Breast epithelium (tissue), 4 donors: ENCODE measurements at regions not wholly inside any gene's neighbourhood (a gene's known extent, or its start where the extent isn't known, plus 50 kb on each side); places are given as distances from the start of the nearest gene placed in this dataset.

Experiments used
- DNase-seq, 2 donors: peaks; one replicate each; pipeline ENCODE4 v3.0.0-alpha.2; 2019; ENCODE audit warnings: low spot score in 2 of 2
- H3K27ac ChIP-seq, 2 donors: fragments of 200-600 bp; sonication (generic) in 1 of 2; one replicate each; pipeline ENCODE4 v1.5.1; 2016 to 2019; ENCODE audit warnings: mild to moderate bottlenecking in 1 of 2
- H3K27me3 ChIP-seq, 2 donors: fragments of 200-600 bp; sonication (generic) in 1 of 2; one replicate each; pipeline versions ENCODE4 v1.5.1 to v1.6.0; 2017 to 2019; ENCODE audit warnings: control low read depth in 1 of 2, mild to moderate bottlenecking in 1 of 2
- H3K36me3 ChIP-seq: fragments of 200-600 bp; one replicate; pipeline ENCODE4 v1.5.1; 2019
- H3K4me1 ChIP-seq, 2 donors: fragments of 200-600 bp; sonication (generic); one replicate each; pipeline ENCODE4 v1.5.1; 2016 to 2019; ENCODE audit warnings: control low read depth in 1 of 2
- H3K4me3 ChIP-seq, 3 donors: fragments of 200-600 bp; sonication (generic); 1 replicate in 2 of 3; 2 replicates in 1 of 3; pipeline ENCODE4 v1.5.1; 2016 to 2019; ENCODE audit warnings: mild to moderate bottlenecking in 3 of 3, moderate library complexity in 2 of 3
- H3K9me3 ChIP-seq, 2 donors: fragments of 200-600 bp; sonication (generic) in 1 of 2; one replicate each; pipeline ENCODE4 v1.5.1; 2016 to 2019; ENCODE audit warnings: control low read depth in 1 of 2
- POLR2A ChIP-seq: fragments of 450-650 bp; IDR thresholded peaks from one replicate; pipeline ENCODE4 v1.6.1; 2016; ENCODE audit warnings: antibody characterized with exemption, mild to moderate bottlenecking, moderate library complexity
- POLR2AphosphoS5 ChIP-seq, 3 donors: sonication (generic); formaldehyde crosslinking; IDR thresholded peaks; one replicate each; pipeline ENCODE4 v1.6.1; 2017; ENCODE audit warnings: antibody characterized with exemption in 3 of 3
- intact Hi-C: fragments of 100-400 bp; cut with DNase I; formaldehyde crosslinking; loops from one replicate; pipeline ENCODE4 v1.15.1; 2023; ENCODE audit warnings: low total_unique reads
- TF ChIP-seq, protein P1 (sequence below), 3 donors: fragments of 450-650 bp; IDR thresholded peaks; one replicate each; pipeline ENCODE4 v1.5.1; 2016 to 2017; ENCODE audit warnings: antibody characterized with exemption in 3 of 3, mild to moderate bottlenecking in 3 of 3, moderate library complexity in 3 of 3

DNA sequence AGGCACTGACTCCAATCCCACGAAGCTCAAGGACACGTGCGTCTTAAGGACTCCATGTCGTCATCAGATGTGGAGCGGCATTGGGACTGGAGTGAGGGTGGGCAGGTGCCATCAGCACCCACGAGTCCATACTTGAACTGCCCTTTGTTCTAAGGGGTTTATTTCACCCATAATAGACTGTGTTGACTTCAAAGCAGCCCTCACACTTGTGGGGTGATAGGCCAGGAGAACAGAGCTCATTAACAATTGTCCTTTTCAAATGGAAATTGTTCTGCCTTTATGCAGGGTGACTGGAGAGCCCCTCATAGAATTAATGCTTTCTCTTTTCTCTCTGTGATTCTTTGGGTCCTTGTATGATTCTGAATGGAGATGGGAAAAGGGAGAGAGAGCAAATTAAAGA, 376.9 kb upstream of the MGMT start:
- no peak overlapping the region for H3K4me3 ChIP-seq
- intact Hi-C loops, result no loop called here

DNA sequence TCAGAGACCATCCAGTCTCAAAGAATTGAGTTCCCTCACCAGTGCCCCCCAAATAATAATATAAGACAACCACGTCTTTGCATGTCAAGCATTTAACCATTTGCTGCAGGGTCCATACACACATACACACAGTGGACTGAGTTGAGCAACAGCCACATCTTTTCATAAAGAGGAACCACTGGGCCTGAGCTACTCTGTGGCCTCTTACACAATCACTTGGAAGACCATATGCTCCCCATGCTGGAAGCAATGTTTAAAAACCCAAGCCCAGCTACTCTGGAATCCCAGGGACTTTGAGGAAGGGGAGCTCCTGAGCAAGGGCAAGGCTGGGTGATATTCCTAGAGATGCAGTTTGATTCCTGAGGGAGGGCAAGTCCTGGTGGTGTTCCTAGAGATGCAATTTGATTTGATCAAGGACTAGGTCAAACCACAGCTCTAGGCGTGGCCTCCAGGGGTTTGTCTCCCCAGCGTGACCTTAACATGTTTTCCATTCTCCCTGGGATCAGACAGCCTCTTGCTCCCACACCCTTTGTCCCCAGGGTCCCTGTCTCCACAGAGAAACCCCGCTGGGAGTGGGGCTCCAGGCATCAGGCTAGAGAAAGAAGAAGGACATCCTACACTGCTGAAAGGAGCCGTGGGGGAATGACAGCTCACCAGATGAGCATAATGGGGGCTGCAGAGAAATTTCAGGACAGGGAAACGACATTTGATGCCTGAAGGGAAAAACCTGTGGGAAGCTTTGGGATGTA, 376.2 kb upstream of the MGMT start:
- H3K27me3 ChIP-seq, result no peaks in the 10 kb centered on the region
- DNase-seq, result no peak
- H3K9me3 ChIP-seq, result no peaks in the 10 kb centered on the region
- intact Hi-C loops, result no loop called here
- no peaks in the 10 kb centered on the region for H3K36me3 ChIP-seq
- TF ChIP-seq POLR2AphosphoS5 (IDR thresholded peaks at IDR 0.05) (no peak), POLR2A (no peak)
- TF ChIP-seq, protein P1, sequence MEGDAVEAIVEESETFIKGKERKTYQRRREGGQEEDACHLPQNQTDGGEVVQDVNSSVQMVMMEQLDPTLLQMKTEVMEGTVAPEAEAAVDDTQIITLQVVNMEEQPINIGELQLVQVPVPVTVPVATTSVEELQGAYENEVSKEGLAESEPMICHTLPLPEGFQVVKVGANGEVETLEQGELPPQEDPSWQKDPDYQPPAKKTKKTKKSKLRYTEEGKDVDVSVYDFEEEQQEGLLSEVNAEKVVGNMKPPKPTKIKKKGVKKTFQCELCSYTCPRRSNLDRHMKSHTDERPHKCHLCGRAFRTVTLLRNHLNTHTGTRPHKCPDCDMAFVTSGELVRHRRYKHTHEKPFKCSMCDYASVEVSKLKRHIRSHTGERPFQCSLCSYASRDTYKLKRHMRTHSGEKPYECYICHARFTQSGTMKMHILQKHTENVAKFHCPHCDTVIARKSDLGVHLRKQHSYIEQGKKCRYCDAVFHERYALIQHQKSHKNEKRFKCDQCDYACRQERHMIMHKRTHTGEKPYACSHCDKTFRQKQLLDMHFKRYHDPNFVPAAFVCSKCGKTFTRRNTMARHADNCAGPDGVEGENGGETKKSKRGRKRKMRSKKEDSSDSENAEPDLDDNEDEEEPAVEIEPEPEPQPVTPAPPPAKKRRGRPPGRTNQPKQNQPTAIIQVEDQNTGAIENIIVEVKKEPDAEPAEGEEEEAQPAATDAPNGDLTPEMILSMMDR (IDR thresholded peaks at IDR 0.05), result no peak
- no peak overlapping the region for H3K27ac ChIP-seq
- H3K4me1 ChIP-seq, result no peaks in the 10 kb centered on the region
- no peak overlapping the region for H3K4me3 ChIP-seq

More for the DNA sequence above, 376.9 kb upstream of the MGMT start:
- Histone ChIP-seq H3K4me1 (no peaks in the 10 kb centered on the region), H3K27ac (no peak overlapping the region), H3K36me3 (no peaks in the 10 kb centered on the region), H3K9me3 (peaks cover 0 to under 1% of the 10 kb centered on the region in 2 donors), H3K27me3 (no peaks in the 10 kb centered on the region)
- DNase-seq, result no peak
- TF ChIP-seq, protein P1 (IDR thresholded peaks at IDR 0.05), result no peak
- TF ChIP-seq POLR2A, result no peak
- TF ChIP-seq POLR2AphosphoS5 (IDR thresholded peaks at IDR 0.05), result no peak

DNA sequence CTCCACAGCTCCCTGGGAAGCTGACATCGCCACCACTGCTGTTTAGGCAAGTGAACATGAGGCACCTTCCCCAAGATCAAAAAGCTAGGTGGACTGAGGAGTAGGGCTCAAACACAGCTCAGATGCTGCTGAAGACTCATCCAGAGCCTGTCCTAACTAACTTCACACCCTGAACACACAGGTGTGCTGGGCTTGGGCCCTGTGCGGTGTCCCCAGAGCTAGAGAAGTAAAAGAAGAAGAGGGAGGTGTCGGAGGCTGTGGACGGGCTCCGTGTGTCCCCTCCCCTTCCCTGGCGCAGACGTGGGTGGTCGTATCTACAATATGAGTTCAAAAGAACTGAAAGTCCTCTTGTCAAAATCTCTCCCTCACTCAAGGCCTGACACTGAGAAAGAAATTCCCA, 373.4 kb upstream of the MGMT start:
- Histone ChIP-seq H3K4me1 (peaks cover 0 to 5% of the 10 kb centered on the region in 2 donors), H3K9me3 (no peaks in the 10 kb centered on the region), H3K4me3 (no peak overlapping the region), H3K27me3 (no peaks in the 10 kb centered on the region), H3K27ac (no peak overlapping the region), H3K36me3 (no peaks in the 10 kb centered on the region)
- DNase-seq, result no peak
- intact Hi-C loops, result no loop called here
- TF ChIP-seq POLR2AphosphoS5 (IDR thresholded peaks at IDR 0.05), result no peak
- TF ChIP-seq, protein P1 (IDR thresholded peaks at IDR 0.05), result no peak
- TF ChIP-seq POLR2A, result no peak

DNA sequence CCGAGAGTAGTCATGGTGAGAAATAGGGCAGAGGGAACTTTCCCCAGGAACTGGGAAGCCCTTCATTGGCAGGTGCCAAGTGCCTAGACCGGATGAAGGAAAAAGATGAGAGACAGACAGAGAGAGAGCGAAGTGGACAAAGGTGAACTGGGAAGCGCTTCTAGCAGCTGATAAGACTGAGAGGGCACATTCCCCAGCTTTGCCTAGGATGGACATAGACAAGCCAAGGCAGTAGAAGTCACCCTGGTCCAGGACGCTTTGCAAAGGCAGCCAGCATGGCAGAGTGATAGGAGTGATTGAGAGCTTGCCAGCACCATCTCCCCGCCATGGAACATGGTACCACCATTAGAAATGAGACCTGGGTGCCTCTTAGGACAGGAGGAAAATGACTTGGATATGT, 372.8 kb upstream of the MGMT start:
- H3K9me3 ChIP-seq, result no peaks in the 10 kb centered on the region
- H3K4me1 ChIP-seq, result peaks cover 0 to 5% of the 10 kb centered on the region in 2 donors
- DNase-seq, result no peak
- no peaks in the 10 kb centered on the region for H3K36me3 ChIP-seq
- no peak overlapping the region for H3K4me3 ChIP-seq
- TF ChIP-seq POLR2AphosphoS5 (IDR thresholded peaks at IDR 0.05), result no peak
- TF ChIP-seq POLR2A, result no peak
- TF ChIP-seq, protein P1 (IDR thresholded peaks at IDR 0.05), result no peak
- intact Hi-C loops, result no loop called here
- no peaks in the 10 kb centered on the region for H3K27me3 ChIP-seq
- no peak overlapping the region for H3K27ac ChIP-seq

DNA sequence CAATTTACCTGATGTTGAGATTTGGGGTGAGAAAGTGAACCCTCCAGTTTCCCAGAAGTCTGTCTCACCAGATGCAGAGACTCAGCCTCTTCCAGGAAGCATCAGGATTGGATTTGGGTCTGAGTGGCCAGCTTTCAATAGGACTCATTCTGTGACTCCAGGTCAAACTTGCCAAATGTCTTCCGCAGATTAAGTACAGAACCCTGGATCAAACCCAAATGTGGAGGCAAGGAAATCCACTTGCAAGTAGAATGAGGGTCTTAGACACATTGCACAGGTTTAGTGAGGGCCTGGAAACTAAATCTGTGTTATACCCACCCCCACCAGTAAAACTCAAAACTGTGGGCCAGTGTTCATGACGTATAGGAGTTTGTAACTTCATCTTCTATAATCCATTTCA, 372.2 kb upstream of the MGMT start:
- Histone ChIP-seq H3K4me3 (no peak overlapping the region), H3K27me3 (no peaks in the 10 kb centered on the region), H3K36me3 (no peaks in the 10 kb centered on the region), H3K4me1 (peaks cover 0 to 5% of the 10 kb centered on the region in 2 donors), H3K9me3 (no peaks in the 10 kb centered on the region), H3K27ac (no peak overlapping the region)
- TF ChIP-seq, protein P1 (IDR thresholded peaks at IDR 0.05), result no peak
- TF ChIP-seq POLR2AphosphoS5 (IDR thresholded peaks at IDR 0.05) (no peak), POLR2A (no peak)
- intact Hi-C loops, result no loop called here
- no peak for DNase-seq
